ENCODE measurements at regions not wholly inside any gene's neighbourhood (a gene's known extent, or its start where the extent isn't known, plus 50 kb on each side); places are given as distances from the start of the nearest gene placed in this dataset.

GRCh38 chr2:2734308-2734707 lies 403.2 kb upstream of the MYT1L start:
- TF ChIP-seq, protein P1, sequence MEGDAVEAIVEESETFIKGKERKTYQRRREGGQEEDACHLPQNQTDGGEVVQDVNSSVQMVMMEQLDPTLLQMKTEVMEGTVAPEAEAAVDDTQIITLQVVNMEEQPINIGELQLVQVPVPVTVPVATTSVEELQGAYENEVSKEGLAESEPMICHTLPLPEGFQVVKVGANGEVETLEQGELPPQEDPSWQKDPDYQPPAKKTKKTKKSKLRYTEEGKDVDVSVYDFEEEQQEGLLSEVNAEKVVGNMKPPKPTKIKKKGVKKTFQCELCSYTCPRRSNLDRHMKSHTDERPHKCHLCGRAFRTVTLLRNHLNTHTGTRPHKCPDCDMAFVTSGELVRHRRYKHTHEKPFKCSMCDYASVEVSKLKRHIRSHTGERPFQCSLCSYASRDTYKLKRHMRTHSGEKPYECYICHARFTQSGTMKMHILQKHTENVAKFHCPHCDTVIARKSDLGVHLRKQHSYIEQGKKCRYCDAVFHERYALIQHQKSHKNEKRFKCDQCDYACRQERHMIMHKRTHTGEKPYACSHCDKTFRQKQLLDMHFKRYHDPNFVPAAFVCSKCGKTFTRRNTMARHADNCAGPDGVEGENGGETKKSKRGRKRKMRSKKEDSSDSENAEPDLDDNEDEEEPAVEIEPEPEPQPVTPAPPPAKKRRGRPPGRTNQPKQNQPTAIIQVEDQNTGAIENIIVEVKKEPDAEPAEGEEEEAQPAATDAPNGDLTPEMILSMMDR (IDR thresholded peaks at IDR 0.05; ENCODE audit: low read length) = no peak
- TF ChIP-seq EZH2 (IDR thresholded peaks at IDR 0.05; ENCODE audit: borderline replicate concordance, low read length) = no peak
